ENCODE measurements at regions not wholly inside any gene's neighbourhood (a gene's known extent, or its start where the extent isn't known, plus 50 kb on each side); places are given as distances from the start of the nearest gene placed in this dataset.
A peak's percentile ranks its signal among the peaks of the same experiment; 100 is the strongest.

DNA sequence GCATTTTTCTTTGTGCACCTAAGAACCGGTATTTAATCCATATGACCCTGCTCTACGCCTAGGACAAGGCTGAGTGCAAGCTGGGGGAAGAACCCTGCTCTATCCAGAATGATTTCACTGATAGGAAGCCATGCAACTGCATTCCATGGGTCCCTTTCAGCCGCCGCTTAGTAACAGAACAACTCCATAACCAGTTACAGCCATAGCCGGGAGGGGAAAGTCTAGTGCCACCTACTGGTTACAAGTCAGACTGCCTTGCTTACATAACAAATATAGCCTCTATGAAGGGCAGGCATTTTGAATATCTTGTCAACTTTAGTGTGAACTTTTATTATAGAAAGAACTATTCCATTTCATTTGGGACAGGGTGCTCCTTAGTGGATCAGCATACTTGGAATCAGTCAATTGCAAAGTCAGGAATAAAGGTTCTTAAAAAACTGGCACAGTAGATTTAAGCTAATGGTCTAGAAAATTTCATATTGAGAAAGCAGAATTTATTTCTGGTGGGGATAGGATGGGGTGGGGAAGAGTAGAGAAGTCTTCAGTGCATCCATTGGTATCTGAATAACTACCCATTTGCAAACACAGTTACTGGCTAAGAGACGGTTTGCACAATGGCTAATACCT lies 521.7 kb downstream of the ADRA2A start:
- Histone ChIP-seq H2AFZ (replicated peaks; ENCODE audit: low read length, poor library complexity) (no peak overlapping the region), H2BK15ac (ENCODE audit: low read depth, low read length) (no peak overlapping the region), H3K4me2 (ENCODE audit: low read depth, low read length) (no peak overlapping the region), H3K27ac (ENCODE audit: insufficient read depth, low read length) (no peak overlapping the region), H3K9ac (ENCODE audit: low read depth, low read length) (no peak overlapping the region), H3K27me3 (ENCODE audit: control insufficient read depth, insufficient read depth, low read length) (no peaks in the 10 kb centered on the region), H3K18ac (ENCODE audit: low read depth, low read length) (no peak overlapping the region), H2AK9ac (replicated peaks; ENCODE audit: low read depth, low read length, poor library complexity) (no peak overlapping the region), H2BK20ac (ENCODE audit: low read depth, low read length) (no peak overlapping the region), H2BK120ac (ENCODE audit: low read depth, low read length) (no peak overlapping the region), H3K79me1 (ENCODE audit: low read depth in 1 of 2, low read length in 2 of 2) (no peaks in the 10 kb centered on the region), H3K56ac (ENCODE audit: extremely low read depth, insufficient read depth, low read length) (no peak overlapping the region), H3K36me3 (ENCODE audit: control insufficient read depth, insufficient read depth, low read length) (no peaks in the 10 kb centered on the region), H4K20me1 (ENCODE audit: insufficient read depth, low read length) (no peaks in the 10 kb centered on the region), H2BK5ac (ENCODE audit: low read depth, low read length, poor library complexity, severe bottlenecking) (no peak overlapping the region), H3K14ac (replicated peaks; ENCODE audit: low read depth, low read length) (no peak overlapping the region), H4K91ac (ENCODE audit: insufficient read depth, low read depth, low read length) (no peak overlapping the region), H4K8ac (ENCODE audit: low read depth in 2 of 2, low read length in 2 of 2) (no peak overlapping the region), H2AK5ac (ENCODE audit: low read depth, low read length) (no peak overlapping the region), H3K23ac (ENCODE audit: low read depth, low read length) (no peak overlapping the region), H3K9me1 (ENCODE audit: insufficient read depth, low read length) (no peaks in the 10 kb centered on the region), H3K9me3 (ENCODE audit: control insufficient read depth, insufficient read depth, low read length) (peaks cover 2% of the 10 kb centered on the region; the same call in 1 of the 2 replicates), H3K4me1 (ENCODE audit: control insufficient read depth, insufficient read depth, low read length) (no peaks in the 10 kb centered on the region), H3K4ac (ENCODE audit: low read depth, low read length) (no peak overlapping the region), H4K5ac (ENCODE audit: low read depth, low read length) (no peak overlapping the region), H3K4me3 (ENCODE audit: insufficient read depth, low read depth, low read length) (no peak overlapping the region)
- BruUV-seq (replicated peaks): no TSS peak
- DNase-seq (peak; percentile 31), ATAC-seq (ENCODE audit: low read depth) (peak; percentile 69)
- dilution Hi-C loops (cut with HindIII; ENCODE audit: low sequenced_read_pairs, unreplicated experiment): no loop called here
- WGBS, 2 experiments (ENCODE audit: extremely low coverage in 2 of 2, insufficient read length in 1 of 2): no CpG with 5 or more reads among the region's 6 CpGs
- CTCF ChIA-PET: interaction anchor here (0.7 to 1.2 kb wide), 2 partner anchors 9 to 20 kb away, joined by 3 read pairs; no protein-coding TSS in a partner anchor
- in situ Hi-C loops (cut with MboI; ENCODE audit: low sequenced_read_pairs): no loop called here
- TF ChIP-seq, protein P1, sequence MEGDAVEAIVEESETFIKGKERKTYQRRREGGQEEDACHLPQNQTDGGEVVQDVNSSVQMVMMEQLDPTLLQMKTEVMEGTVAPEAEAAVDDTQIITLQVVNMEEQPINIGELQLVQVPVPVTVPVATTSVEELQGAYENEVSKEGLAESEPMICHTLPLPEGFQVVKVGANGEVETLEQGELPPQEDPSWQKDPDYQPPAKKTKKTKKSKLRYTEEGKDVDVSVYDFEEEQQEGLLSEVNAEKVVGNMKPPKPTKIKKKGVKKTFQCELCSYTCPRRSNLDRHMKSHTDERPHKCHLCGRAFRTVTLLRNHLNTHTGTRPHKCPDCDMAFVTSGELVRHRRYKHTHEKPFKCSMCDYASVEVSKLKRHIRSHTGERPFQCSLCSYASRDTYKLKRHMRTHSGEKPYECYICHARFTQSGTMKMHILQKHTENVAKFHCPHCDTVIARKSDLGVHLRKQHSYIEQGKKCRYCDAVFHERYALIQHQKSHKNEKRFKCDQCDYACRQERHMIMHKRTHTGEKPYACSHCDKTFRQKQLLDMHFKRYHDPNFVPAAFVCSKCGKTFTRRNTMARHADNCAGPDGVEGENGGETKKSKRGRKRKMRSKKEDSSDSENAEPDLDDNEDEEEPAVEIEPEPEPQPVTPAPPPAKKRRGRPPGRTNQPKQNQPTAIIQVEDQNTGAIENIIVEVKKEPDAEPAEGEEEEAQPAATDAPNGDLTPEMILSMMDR (conservative IDR thresholded peaks at IDR 0.05; ENCODE audit: low read depth, low read length): peak; percentile 47
- TF ChIP-seq BHLHE40 (IDR thresholded peaks at IDR 0.05; ENCODE audit: low read depth, low read length): no peak
- TF ChIP-seq, protein P2, sequence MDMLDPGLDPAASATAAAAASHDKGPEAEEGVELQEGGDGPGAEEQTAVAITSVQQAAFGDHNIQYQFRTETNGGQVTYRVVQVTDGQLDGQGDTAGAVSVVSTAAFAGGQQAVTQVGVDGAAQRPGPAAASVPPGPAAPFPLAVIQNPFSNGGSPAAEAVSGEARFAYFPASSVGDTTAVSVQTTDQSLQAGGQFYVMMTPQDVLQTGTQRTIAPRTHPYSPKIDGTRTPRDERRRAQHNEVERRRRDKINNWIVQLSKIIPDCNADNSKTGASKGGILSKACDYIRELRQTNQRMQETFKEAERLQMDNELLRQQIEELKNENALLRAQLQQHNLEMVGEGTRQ (IDR thresholded peaks at IDR 0.05; ENCODE audit: low read depth, low read length): no peak
- 0 out of 2 replicates have a peak, but pooled peaks have one; percentile 14 for TF ChIP-seq SMC3 (IDR thresholded peaks at IDR 0.05; ENCODE audit: low read depth, low read length)
- TF ChIP-seq RAD21 (IDR thresholded peaks at IDR 0.05; ENCODE audit: low read length): peak; percentile 40
- POLR2A ChIA-PET (ENCODE audit: unreplicated experiment): no interaction called here
- intact Hi-C loops (cut with micrococcal nuclease): loop anchor here (10.0 kb wide), 2 partner anchors 524 to 674 kb away; partner anchors contain the start of gene ADRA2A
